WTC11 (cell line): ENCODE measurements at regions not wholly inside any gene's neighbourhood (a gene's known extent, or its start where the extent isn't known, plus 50 kb on each side); places are given as distances from the start of the nearest gene placed in this dataset.
"Not testable (repeated sequence)": the region's sequence is repeated elsewhere in the genome, so short reads cannot be mapped to it uniquely, and the experiment has no call there.

Source experiments
- ATAC-seq: fragments of 200-7000 bp; cut with Tn5 transposase; 2 replicates; pipeline ENCODE4 v1.10.0; 2021; ENCODE audit warnings: mild to moderate bottlenecking, moderate library complexity
- CTCF ChIA-PET: fragments of 300-600 bp; sonication (Branson Sonifier 250); formaldehyde crosslinking; loops from one replicate; lab custom pipeline; 2021; ENCODE audit warnings: antibody characterized with exemption; lab: Charles Lee
- POLR2A ChIA-PET: fragments of 350-600 bp; sonication (Branson Sonifier 250); formaldehyde crosslinking; loops from one replicate; lab custom pipeline; 2021; ENCODE audit warnings: antibody characterized with exemption; lab: Charles Lee
- DNase-seq: peaks from one replicate; pipeline ENCODE4 v3.0.0; 2021; ENCODE audit warnings: low spot score
- H3K27ac Mint-ChIP-seq: 2 replicates; pipeline ENCODE4 v1.8.0; 2021; ENCODE audit warnings: mixed read lengths
- H3K27me3 Mint-ChIP-seq: 2 replicates; pipeline ENCODE4 v1.8.0; 2021; ENCODE audit warnings: low read depth, mild to moderate bottlenecking, moderate library complexity, mixed read lengths
- H3K36me3 Mint-ChIP-seq: 2 replicates; pipeline ENCODE4 v1.8.0; 2021; ENCODE audit warnings: mixed read lengths
- H3K4me1 Mint-ChIP-seq: 2 replicates; pipeline ENCODE4 v1.8.0; 2022; ENCODE audit warnings: mixed read lengths
- H3K4me3 Mint-ChIP-seq: 2 replicates; pipeline ENCODE4 v1.8.0; 2021; ENCODE audit warnings: mild to moderate bottlenecking, moderate library complexity, mixed read lengths
- H3K9me3 Mint-ChIP-seq: 2 replicates; pipeline ENCODE4 v1.8.0; 2021; ENCODE audit warnings: mixed read lengths
- ARID4B ChIP-seq: sonication (generic); formaldehyde crosslinking; IDR thresholded peaks from 2 replicates; pipeline ENCODE4 v1.8.0; 2023; ENCODE audit warnings: missing genetic modification reagents, mild to moderate bottlenecking, borderline replicate concordance
- CBFB ChIP-seq: sonication (generic); formaldehyde crosslinking; IDR thresholded peaks from 2 replicates; pipeline ENCODE4 v1.8.1; 2022; ENCODE audit warnings: mild to moderate bottlenecking, low read depth, missing genetic modification reagents
- CREB1 ChIP-seq: sonication (generic); formaldehyde crosslinking; IDR thresholded peaks from 2 replicates; pipeline ENCODE4 v1.8.0; 2023; ENCODE audit warnings: mild to moderate bottlenecking, missing genetic modification reagents
- CREM ChIP-seq: sonication (generic); formaldehyde crosslinking; IDR thresholded peaks from 2 replicates; pipeline ENCODE4 v1.8.1; 2022; ENCODE audit warnings: mild to moderate bottlenecking, missing genetic modification reagents, moderate library complexity
- MLX ChIP-seq: sonication (generic); formaldehyde crosslinking; IDR thresholded peaks from 2 replicates; pipeline ENCODE4 v1.8.1; 2023; ENCODE audit warnings: mild to moderate bottlenecking, missing genetic modification reagents, moderate library complexity
- MYBL2 ChIP-seq: sonication (generic); formaldehyde crosslinking; IDR thresholded peaks from 2 replicates; pipeline ENCODE4 v1.8.1; 2023; ENCODE audit warnings: mild to moderate bottlenecking, moderate library complexity, missing genetic modification reagents
- NR2C2 ChIP-seq: sonication (generic); formaldehyde crosslinking; IDR thresholded peaks from 2 replicates; pipeline ENCODE4 v1.8.0; 2022; ENCODE audit warnings: mild to moderate bottlenecking, missing genetic modification reagents
- PRRX2 ChIP-seq: fragments of 250-450 bp; sonication (Bioruptor Pico); IDR thresholded peaks from 2 replicates; pipeline ENCODE4 v1.8.0; 2021; ENCODE audit warnings: mild to moderate bottlenecking
- RELA ChIP-seq: sonication (generic); formaldehyde crosslinking; IDR thresholded peaks from 2 replicates; pipeline ENCODE4 v1.8.1; 2022; ENCODE audit warnings: missing genetic modification reagents, mild to moderate bottlenecking, borderline replicate concordance
- RORB ChIP-seq: fragments of 250-450 bp; sonication (Bioruptor Pico); IDR thresholded peaks from 2 replicates; pipeline ENCODE4 v1.9.0; 2021; ENCODE audit warnings: mild to moderate bottlenecking
- STAT6 ChIP-seq: sonication (generic); formaldehyde crosslinking; conservative IDR thresholded peaks from 2 replicates; pipeline ENCODE4 v1.8.1; 2023; ENCODE audit warnings: mild to moderate bottlenecking, low read depth, missing genetic modification reagents, moderate library complexity
- USF2 ChIP-seq: sonication (generic); formaldehyde crosslinking; IDR thresholded peaks from 2 replicates; pipeline ENCODE4 v1.8.1; 2023; ENCODE audit warnings: mild to moderate bottlenecking, missing genetic modification reagents, moderate library complexity
- ZMAT4 ChIP-seq: fragments of 250-450 bp; sonication (Bioruptor Pico); IDR thresholded peaks from 2 replicates; pipeline ENCODE4 v1.9.0; 2021; ENCODE audit warnings: mild to moderate bottlenecking
- ZNF423 ChIP-seq: fragments of 250-450 bp; sonication (Bioruptor Pico); IDR thresholded peaks from 2 replicates; pipeline ENCODE4 v2.1.2; 2022; ENCODE audit warnings: mild to moderate bottlenecking, moderate library complexity
- TF ChIP-seq, protein P1 (sequence below): sonication (generic); formaldehyde crosslinking; IDR thresholded peaks from 2 replicates; pipeline ENCODE4 v1.8.1; 2022; ENCODE audit warnings: missing genetic modification reagents, borderline replicate concordance
- TF ChIP-seq, protein P2 (sequence below): sonication (generic); formaldehyde crosslinking; IDR thresholded peaks from 2 replicates; pipeline ENCODE4 v1.8.0; 2022; ENCODE audit warnings: missing genetic modification reagents
- TF ChIP-seq, protein P3 (sequence below): sonication (generic); formaldehyde crosslinking; IDR thresholded peaks from 2 replicates; pipeline ENCODE4 v1.8.1; 2023; ENCODE audit warnings: mild to moderate bottlenecking, moderate library complexity, missing genetic modification reagents
- TF ChIP-seq, protein P4 (sequence below): sonication (generic); formaldehyde crosslinking; IDR thresholded peaks from 2 replicates; pipeline ENCODE4 v1.8.0; 2022; ENCODE audit warnings: mild to moderate bottlenecking, missing genetic modification reagents

DNA sequence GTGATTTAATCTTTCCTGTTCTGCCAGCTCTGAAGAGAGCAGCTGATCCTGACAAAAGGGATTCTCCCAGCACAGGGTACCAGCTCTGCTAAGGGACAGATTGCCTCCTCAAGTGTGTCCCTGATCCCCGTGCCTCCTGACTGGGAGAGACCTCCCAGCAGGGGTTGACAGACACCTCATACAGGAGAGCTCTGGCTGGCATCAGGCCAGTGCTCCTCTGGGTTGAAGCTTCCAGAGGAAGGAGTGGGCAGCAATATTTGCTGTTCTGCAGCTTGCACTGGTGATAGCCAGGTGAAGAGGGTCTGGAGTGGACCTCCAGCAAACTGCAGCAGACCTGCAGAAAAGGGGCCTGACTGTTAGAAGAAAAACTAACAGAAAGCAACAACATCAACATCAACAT lies 105.0 kb upstream of the GORAB start:
- peaks cover 14% of the 10 kb centered on the region for H3K9me3 Mint-ChIP-seq
- not testable (repeated sequence) for H3K27me3 Mint-ChIP-seq, DNase-seq

DNA sequence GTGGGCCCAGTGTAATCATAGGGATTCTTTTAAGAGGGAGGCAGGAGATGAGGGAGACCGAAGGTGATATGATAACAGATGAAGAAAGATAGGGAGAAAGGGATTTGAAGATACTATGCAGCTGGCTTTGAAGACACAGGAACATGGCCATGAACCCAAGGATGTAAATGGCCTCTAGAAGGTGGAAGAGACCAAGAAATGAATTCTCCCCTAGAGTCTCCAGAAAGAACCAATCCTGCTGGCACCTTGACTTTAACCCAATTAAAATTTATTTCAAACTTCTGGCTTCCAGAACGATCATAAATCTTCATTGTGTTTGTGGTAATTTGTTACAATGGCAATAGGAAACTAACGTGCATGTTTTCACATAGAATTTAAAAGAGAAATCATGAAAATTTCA lies 95.0 kb upstream of the GORAB start:
- Mint-ChIP-seq H3K27me3 (no peaks in the 10 kb centered on the region), H3K4me3 (no peak overlapping the region), H3K27ac (no peak overlapping the region; the same call in 1 of the 2 replicates), H3K9me3 (0 out of 2 replicates have a peak, but pooled peaks cover 3% of the 10 kb centered on the region), H3K36me3 (no peaks in the 10 kb centered on the region), H3K4me1 (peaks cover 13% of the 10 kb centered on the region)
- DNase-seq (no peak), ATAC-seq (peak; percentile 26; the same call in 1 of the 2 replicates)
- ChIA-PET CTCF (no interaction called here), POLR2A (no interaction called here)
- no peak for TF ChIP-seq ZNF423
- TF ChIP-seq, protein P1, sequence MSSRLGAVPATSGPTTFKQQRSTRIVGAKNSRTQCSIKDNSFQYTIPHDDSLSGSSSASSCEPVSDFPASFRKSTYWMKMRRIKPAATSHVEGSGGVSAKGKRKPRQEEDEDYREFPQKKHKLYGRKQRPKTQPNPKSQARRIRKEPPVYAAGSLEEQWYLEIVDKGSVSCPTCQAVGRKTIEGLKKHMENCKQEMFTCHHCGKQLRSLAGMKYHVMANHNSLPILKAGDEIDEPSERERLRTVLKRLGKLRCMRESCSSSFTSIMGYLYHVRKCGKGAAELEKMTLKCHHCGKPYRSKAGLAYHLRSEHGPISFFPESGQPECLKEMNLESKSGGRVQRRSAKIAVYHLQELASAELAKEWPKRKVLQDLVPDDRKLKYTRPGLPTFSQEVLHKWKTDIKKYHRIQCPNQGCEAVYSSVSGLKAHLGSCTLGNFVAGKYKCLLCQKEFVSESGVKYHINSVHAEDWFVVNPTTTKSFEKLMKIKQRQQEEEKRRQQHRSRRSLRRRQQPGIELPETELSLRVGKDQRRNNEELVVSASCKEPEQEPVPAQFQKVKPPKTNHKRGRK (CRISPR knock-in tag) = no peak
- TF ChIP-seq RELA = no peak
- TF ChIP-seq CBFB = no peak
- TF ChIP-seq ZMAT4 = no peak
- TF ChIP-seq, protein P2, sequence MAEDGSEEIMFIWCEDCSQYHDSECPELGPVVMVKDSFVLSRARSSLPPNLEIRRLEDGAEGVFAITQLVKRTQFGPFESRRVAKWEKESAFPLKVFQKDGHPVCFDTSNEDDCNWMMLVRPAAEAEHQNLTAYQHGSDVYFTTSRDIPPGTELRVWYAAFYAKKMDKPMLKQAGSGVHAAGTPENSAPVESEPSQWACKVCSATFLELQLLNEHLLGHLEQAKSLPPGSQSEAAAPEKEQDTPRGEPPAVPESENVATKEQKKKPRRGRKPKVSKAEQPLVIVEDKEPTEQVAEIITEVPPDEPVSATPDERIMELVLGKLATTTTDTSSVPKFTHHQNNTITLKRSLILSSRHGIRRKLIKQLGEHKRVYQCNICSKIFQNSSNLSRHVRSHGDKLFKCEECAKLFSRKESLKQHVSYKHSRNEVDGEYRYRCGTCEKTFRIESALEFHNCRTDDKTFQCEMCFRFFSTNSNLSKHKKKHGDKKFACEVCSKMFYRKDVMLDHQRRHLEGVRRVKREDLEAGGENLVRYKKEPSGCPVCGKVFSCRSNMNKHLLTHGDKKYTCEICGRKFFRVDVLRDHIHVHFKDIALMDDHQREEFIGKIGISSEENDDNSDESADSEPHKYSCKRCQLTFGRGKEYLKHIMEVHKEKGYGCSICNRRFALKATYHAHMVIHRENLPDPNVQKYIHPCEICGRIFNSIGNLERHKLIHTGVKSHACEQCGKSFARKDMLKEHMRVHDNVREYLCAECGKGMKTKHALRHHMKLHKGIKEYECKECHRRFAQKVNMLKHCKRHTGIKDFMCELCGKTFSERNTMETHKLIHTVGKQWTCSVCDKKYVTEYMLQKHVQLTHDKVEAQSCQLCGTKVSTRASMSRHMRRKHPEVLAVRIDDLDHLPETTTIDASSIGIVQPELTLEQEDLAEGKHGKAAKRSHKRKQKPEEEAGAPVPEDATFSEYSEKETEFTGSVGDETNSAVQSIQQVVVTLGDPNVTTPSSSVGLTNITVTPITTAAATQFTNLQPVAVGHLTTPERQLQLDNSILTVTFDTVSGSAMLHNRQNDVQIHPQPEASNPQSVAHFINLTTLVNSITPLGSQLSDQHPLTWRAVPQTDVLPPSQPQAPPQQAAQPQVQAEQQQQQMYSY = no peak
- TF ChIP-seq ARID4B (CRISPR knock-in tag) = no peak
- TF ChIP-seq STAT6 (CRISPR knock-in tag) = no peak
- TF ChIP-seq PRRX2 (CRISPR knock-in tag) = no peak
- TF ChIP-seq CREM (CRISPR knock-in tag) = no peak
- TF ChIP-seq, protein P3, sequence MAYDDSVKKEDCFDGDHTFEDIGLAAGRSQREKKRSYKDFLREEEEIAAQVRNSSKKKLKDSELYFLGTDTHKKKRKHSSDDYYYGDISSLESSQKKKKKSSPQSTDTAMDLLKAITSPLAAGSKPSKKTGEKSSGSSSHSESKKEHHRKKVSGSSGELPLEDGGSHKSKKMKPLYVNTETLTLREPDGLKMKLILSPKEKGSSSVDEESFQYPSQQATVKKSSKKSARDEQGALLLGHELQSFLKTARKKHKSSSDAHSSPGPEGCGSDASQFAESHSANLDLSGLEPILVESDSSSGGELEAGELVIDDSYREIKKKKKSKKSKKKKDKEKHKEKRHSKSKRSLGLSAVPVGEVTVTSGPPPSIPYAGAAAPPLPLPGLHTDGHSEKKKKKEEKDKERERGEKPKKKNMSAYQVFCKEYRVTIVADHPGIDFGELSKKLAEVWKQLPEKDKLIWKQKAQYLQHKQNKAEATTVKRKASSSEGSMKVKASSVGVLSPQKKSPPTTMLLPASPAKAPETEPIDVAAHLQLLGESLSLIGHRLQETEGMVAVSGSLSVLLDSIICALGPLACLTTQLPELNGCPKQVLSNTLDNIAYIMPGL (CRISPR knock-in tag) = no peak
- TF ChIP-seq MLX (CRISPR knock-in tag) = no peak
- TF ChIP-seq NR2C2 = no peak
- TF ChIP-seq RORB (CRISPR knock-in tag) = no peak
- TF ChIP-seq MYBL2 (CRISPR knock-in tag) = no peak
- TF ChIP-seq USF2 = no peak
- TF ChIP-seq, protein P4, sequence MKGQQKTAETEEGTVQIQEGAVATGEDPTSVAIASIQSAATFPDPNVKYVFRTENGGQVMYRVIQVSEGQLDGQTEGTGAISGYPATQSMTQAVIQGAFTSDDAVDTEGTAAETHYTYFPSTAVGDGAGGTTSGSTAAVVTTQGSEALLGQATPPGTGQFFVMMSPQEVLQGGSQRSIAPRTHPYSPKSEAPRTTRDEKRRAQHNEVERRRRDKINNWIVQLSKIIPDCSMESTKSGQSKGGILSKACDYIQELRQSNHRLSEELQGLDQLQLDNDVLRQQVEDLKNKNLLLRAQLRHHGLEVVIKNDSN (CRISPR knock-in tag) = no peak
- TF ChIP-seq CREB1 = no peak

More for the DNA sequence above, 105.0 kb upstream of the GORAB start:
- ATAC-seq, POLR2A ChIA-PET, CTCF ChIA-PET, H3K4me3 Mint-ChIP-seq, H3K36me3 Mint-ChIP-seq, H3K27ac Mint-ChIP-seq: not testable (repeated sequence)
- peaks cover 20% of the 10 kb centered on the region for H3K4me1 Mint-ChIP-seq
